Cerebellar cortex (tissue), 1 donor: ENCODE measurements at regions not wholly inside any gene's neighbourhood (a gene's known extent, or its start where the extent isn't known, plus 50 kb on each side); places are given as distances from the start of the nearest gene placed in this dataset.
"Not testable (repeated sequence)": the region's sequence is repeated elsewhere in the genome, so short reads cannot be mapped to it uniquely, and the experiment has no call there.

Experiments
- DNase-seq: peaks from one replicate; pipeline ENCODE4 v3.0.0-alpha.2; 2015; ENCODE audit warnings: low spot score

- no peak for DNase-seq
Measured at GRCh38 chr4:189773909-189774308, 166.8 kb upstream of the FRG1 start.

DNA sequence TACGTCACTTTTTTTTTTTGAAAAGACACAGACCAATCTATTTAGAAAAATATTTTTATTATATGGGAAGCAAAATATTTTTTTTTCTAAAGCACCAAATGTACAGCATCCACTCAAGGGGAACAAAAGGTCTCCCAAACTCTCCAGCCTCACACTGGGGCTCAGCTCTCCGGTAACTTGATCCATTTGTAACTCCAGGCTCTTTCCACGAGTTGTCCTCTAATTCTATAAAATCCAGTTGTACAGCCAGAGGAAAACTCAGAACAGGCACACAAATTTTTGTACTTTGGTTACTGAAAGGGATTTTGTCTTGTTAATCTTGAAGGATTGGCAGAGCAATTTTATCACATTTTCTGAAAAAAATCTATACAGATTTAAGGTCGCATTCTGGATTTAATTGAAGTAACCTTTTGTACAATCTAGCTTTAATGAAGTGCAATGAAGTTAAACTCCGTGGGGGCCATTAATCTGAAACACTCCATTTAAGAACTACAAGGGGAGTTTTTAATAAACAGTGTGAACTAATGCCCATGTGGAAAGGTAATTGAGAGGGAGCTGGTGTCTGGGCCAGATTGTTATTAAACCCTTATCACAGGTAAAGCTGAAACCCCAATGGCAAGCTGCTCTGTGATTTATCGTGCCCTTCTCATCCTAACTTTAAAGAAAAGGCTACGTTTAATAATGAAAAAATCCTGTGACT, 161.2 kb upstream of the FRG1 start:
- no peak for DNase-seq

- no peak for DNase-seq
Measured at GRCh38 chr4:189780391-189780790, 160.3 kb upstream of the FRG1 start.

DNA sequence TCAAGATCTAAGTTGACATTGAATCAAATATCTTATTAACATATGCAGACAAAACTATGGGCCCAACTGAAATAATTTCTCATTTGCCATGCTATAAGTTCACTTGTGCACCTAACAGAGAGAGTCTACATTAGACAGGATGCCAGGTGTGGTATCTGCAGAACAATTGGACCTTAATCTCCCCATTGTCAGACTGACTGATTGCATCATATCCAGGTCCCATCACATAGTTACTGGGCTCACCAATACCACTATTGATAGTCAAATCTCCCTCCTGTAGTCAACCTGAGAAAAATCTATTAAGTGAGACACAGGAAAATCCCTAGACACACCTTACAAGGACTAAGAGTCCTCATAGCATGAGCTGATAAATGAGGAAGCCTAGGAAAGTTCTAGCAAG, 156.0 kb upstream of the FRG1 start:
- no peak for DNase-seq

DNA sequence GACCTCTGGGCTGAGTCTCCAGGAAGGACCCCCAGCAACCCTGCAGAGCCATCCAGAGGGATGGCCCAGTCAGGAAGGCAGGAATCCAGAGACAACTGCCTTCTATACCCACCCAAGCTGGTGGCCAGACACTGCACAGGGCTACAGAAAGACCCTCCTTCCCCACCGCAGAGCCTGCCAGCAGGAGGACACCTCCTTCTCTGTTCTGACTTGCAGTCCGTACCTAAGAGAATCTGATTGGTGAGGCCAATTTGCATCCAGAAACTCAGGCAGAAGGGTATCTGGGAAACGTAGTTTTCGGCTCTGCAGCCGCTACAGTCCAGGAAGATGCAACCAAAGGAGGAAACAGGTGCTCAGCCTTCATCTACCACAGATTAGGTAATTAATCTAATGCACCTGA, 155.4 kb upstream of the FRG1 start:
- DNase-seq = no peak

DNA sequence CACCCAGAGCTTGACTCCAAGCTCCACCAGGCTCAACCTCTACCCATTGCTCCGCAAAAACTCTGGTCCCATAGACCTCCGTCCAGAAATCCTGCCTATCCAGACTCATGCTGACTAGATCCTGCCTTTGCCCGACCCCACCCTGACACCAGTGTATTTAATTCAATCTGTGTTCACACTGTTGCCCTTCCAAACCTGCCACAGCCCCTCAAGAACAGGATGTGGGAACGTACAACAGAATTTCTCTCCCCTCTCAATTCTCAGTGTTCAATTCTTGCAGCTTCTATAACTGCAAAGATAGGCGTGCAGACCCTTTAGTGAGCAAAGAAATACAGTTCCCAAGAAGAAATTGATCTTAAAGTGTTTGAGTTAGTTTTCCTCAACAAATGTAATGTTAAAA, 154.2 kb upstream of the FRG1 start:
- DNase-seq = no peak

DNA sequence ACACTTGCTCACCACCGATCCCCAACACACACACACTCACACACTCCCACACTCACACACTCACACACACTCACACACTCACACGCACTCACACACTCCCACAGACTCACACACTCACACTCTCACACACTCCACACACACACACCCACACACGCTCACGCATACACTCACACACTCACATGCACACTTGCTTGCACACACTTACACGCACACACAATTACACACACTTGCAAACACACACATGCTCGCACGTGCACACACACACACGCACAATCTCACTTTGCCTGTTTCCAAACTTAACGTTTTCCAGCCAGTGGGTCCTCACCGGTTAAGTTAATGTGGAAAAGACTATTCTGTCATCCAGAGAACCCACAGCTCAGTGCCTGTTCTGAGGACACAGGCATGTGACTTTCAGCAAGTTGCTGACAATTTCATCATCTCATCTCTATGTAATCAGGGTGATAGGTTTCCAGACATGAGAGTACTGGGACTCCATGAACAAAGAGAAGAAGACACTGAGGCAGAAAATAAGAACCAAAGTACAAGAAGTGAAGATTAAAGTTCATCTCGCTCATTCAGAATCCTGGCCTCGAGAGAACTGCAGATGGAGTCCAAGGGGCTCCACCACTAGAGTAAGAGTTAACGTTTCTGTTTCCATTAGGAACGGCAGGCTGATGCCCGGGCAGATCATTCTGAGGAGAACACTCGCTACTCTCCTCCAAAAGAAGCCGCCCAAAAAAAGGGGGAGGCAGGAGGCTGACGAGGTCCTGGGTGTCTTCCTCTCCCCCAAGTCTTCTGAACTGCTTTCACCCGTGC, 153.2 kb upstream of the FRG1 start:
- DNase-seq = no peak

DNA sequence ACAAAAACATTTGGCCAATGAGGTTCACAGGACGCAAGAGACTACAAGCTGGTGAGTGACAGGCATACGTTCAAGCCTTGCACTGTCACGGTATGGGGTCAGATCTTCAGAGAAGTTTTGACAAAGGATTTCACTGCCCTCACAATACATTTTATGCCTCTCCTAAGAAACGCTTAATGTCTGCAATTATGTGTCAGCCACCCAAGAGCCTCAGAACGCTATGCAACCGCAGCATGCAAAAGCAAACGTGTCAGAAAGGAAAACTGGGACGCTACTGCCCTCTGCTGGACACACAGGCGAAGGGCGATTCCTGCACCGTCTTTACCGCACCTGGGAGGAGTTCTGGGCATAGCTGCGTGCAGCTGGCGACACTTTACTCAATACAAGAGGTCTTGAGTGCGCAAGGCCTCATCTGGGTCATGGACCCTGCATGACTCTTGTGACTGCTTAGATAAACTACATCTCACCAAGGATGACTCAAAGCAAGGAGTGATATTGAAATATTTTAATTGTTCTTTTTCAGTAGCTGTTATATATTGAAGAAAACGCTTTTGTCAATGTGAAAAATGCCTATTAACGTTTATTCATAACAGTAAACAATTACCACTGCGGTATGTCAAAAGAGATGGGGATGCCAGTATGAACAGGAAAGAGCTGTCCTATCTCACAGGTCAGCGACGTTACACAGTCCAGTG, 147.6 kb upstream of the FRG1 start:
- peak; percentile 74 for DNase-seq

- DNase-seq = no peak
Measured at GRCh38 chr4:189800545-189801088, 140.1 kb upstream of the FRG1 start.

DNA sequence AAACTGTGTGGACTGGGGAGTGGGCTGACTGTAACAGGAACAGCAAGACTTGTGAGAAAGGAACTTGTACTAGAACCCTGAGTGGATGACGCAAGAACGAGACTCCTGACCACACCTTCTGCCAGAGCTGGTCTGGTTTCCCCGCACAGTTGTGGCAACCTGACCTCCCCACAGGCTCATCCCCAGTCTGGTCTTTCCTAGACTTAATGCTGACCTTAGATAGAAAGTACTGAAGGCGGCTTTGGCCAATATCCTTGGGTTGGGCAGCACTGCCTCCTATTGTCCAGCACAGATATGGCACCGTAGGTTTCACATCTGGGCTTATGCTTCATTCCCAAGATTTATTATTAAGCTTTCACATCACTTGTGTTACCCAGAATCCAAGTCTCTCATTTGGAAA, 137.8 kb upstream of the FRG1 start:
- DNase-seq = no peak

DNA sequence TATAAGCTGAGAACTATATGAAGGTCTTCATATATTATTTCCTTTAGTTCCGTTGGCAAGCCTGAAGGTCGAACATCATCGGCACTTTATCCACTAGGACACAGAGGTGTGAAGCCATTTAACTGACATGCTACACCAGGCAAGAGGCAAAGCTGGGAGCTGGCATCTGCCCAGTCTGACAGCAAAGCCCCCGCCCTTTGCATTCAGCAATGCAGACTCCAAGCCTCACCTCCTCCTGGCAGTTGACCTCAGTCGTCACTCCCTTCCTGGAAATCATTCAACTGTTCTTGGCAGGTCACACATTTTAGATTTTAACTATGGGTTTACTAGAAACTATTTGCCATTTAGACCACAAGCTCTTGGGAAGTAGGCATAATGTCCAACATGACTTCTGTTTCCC, 135.8 kb upstream of the FRG1 start:
- no peak for DNase-seq

DNA sequence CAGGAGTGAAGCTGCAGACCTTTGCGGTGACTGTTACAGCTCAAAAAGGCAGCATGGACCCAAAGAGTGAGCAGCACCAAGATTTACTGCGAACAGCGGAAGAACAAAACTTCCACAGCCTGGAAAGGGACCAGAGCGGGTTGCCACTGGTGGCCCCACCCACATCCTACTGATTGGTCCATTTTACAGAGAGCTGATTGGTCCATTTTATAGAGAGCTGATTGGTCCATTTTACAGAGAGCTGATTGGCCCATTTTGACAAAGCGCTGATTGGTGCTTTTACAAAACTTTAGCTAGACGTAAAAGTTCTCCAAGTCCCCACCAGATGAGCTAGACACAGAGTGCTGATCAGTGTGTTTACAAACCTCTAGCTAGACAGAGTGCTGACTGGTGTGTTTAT, 134.2 kb upstream of the FRG1 start:
- DNase-seq = no peak

GRCh38 chr4:189807031-189807430, 133.6 kb upstream of the FRG1 start:
- DNase-seq = no peak

GRCh38 chr4:189809241-189809735, 131.4 kb upstream of the FRG1 start:
- DNase-seq = no peak

DNA sequence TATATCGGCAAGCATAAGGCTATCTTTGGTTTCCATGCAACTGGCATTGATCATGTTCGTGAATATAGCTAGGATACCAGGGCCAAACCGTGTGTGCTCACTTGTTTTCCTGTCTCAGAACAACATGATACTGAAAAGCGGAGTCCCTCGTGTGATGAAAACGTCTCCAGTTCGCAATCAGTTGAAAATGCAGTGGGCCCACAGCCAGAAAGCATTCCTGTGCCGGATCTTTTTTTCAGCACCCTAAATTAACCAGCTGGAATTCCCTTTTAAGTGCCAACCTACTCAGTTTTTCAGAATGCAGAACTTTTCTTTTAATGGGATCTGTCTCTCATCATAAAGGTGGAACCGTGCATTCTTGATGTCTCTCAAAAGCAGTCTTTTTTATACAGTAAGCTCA, 130.8 kb upstream of the FRG1 start:
- no peak for DNase-seq

- not testable (repeated sequence) for DNase-seq
Measured at GRCh38 chr4:189810318-189811181, 130.1 kb upstream of the FRG1 start.

- DNase-seq = no peak
Measured at GRCh38 chr4:189815404-189816192, 125.1 kb upstream of the FRG1 start.

DNA sequence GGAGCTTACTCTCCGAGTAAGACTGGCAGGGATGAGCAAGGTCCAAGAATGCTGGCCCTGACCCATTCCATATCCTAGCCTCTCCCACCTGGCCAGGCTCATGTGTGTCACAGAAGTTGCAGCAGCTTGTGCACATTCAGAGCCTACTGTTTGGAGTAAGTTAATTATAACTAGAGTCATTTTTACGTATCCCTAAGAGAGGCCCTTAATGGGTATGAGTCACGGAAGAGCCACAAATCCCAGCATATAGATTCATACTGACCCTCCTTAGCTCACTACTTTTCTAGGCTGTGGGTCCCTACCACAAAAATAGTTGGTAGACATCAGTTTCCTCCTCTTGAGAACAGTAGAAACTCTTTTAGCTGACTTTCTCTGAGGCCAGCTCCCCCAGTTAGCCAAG, 118.3 kb upstream of the FRG1 start:
- DNase-seq = no peak

- DNase-seq = peak; percentile 97
Measured at GRCh38 chr4:189823591-189823990, 117.1 kb upstream of the FRG1 start.

GRCh38 chr4:189825466-189825865, 115.2 kb upstream of the FRG1 start:
- DNase-seq = no peak

DNA sequence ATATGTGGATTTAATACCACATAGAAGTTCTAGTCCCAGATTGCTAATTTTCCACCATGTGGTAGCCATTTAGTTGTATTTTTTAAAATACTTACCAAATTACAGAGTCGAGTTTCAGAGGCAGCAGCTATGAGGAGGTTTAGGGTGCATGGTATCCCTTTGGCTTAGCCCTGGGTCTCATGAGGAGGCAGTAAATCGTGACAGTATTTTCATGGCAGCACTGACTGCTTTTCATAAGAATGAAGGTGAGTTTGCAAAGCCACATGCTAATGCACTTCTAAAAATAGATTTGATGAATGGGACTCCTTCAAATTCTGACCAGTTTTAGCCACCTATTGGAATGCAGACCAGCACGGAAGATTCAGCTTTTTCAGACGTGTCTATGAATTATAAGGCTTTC, 114.0 kb upstream of the FRG1 start:
- no peak for DNase-seq
